Endothelial cell of umbilical vein (primary cell): ENCODE measurements at regions not wholly inside any gene's neighbourhood (a gene's known extent, or its start where the extent isn't known, plus 50 kb on each side); places are given as distances from the start of the nearest gene placed in this dataset.

ENCODE experiments used
- BruUV-seq: library from RNA; stranded (reverse); fragments of 400-500 nt; replicated peaks from 2 replicates; lab custom pipeline; 2021; lab: Mats Ljungman, UMichigan
- CTCF ChIA-PET: fragments of 300-600, 350-600 bp; sonication (Branson Sonifier 250); formaldehyde crosslinking; loops from one replicate; lab custom pipeline; 2021; ENCODE audit warnings: antibody characterized with exemption, inconsistent platforms; lab: Charles Lee
- POLR2A ChIA-PET: fragments of 300-600, 350-600 bp; sonication (Branson Sonifier 250); formaldehyde crosslinking; loops from one replicate; lab custom pipeline; 2021; ENCODE audit warnings: antibody characterized with exemption, inconsistent platforms; lab: Charles Lee
- DNase-seq: peaks from one replicate; pipeline ENCODE4 v3.0.0-alpha.2; 2011; ENCODE audit warnings: low read depth, low spot score
- FAIRE-seq: peaks from 2 replicates; lab custom pipeline; 2011; peaks lifted over from hg19 to GRCh38; lab: Jason Lieb, UNC
- H2AFZ ChIP-seq: 2 replicates; pipeline ENCODE4 v1.6.0; 2012; ENCODE audit warnings: low read depth, low read length, control low read depth, inconsistent platforms
- H3K27ac ChIP-seq: 2 replicates; pipeline ENCODE4 v1.5.1; 2011; ENCODE audit warnings: low read depth, mild to moderate bottlenecking, control low read depth, low read length, moderate library complexity; ENCODE audit not compliant: insufficient read depth
- H3K27me3 ChIP-seq, 2 experiments: 2 replicates each; pipeline versions ENCODE4 v1.6.0 to v1.6.1; 2011; ENCODE audit warnings: low read length in 2 of 2, mixed read lengths in 1 of 2; ENCODE audit not compliant: control insufficient read depth in 2 of 2, insufficient read depth in 2 of 2
- H3K36me3 ChIP-seq, 2 experiments: 2 replicates in 1 of 2; 3 replicates in 1 of 2; pipeline ENCODE4 v1.5.1; 2011; ENCODE audit warnings: low read length in 2 of 2, mild to moderate bottlenecking in 1 of 2, moderate library complexity in 1 of 2; ENCODE audit not compliant: control insufficient read depth in 2 of 2, insufficient read depth in 2 of 2; ENCODE audit errors: extremely low read depth in 1 of 2
- H3K4me1 ChIP-seq: 3 replicates; pipeline ENCODE4 v1.5.1; 2011; ENCODE audit warnings: mild to moderate bottlenecking, low read length; ENCODE audit not compliant: control insufficient read depth, insufficient read depth; ENCODE audit errors: extremely low read depth
- H3K4me2 ChIP-seq: 2 replicates; pipeline ENCODE4 v1.6.1; 2011; ENCODE audit warnings: low read length, control low read depth, mixed read lengths; ENCODE audit not compliant: insufficient read depth
- H3K4me3 ChIP-seq, 3 experiments: fragments of 200-600 bp in 1 of 3; sonication (generic), shearing (Covaris generic) in 1 of 3; replicated peaks in 1 of 3; 2 replicates each; pipeline ENCODE4 v1.5.1; 2011 to 2016; ENCODE audit warnings: control low read depth in 3 of 3, low read length in 3 of 3, mild to moderate bottlenecking in 2 of 3, inconsistent platforms in 1 of 3, low read depth in 1 of 3, moderate library complexity in 1 of 3; ENCODE audit not compliant: insufficient read depth in 1 of 3
- H3K79me2 ChIP-seq: 2 replicates; pipeline ENCODE4 v1.6.0; 2012; ENCODE audit warnings: low read length, inconsistent platforms; ENCODE audit not compliant: control insufficient read depth, insufficient read depth
- H3K9ac ChIP-seq: replicated peaks from 2 replicates; pipeline ENCODE3; 2011; ENCODE audit warnings: low read length, control low read depth; ENCODE audit not compliant: insufficient read depth; ENCODE audit errors: extremely low read depth
- H3K9me1 ChIP-seq: replicated peaks from 3 replicates; pipeline ENCODE4 v1.6.0; 2011; ENCODE audit warnings: mild to moderate bottlenecking, low read length; ENCODE audit not compliant: control insufficient read depth, insufficient read depth; ENCODE audit errors: extremely low read depth
- H3K9me3 ChIP-seq: replicated peaks from 2 replicates; pipeline ENCODE4 v1.5.1; 2012; ENCODE audit warnings: low read length, inconsistent platforms; ENCODE audit not compliant: control insufficient read depth, insufficient read depth
- H4K20me1 ChIP-seq: replicated peaks from 2 replicates; pipeline ENCODE3; 2011; ENCODE audit warnings: mild to moderate bottlenecking, low read length; ENCODE audit not compliant: control insufficient read depth, insufficient read depth; ENCODE audit errors: extremely low read depth
- EZH2 ChIP-seq: IDR thresholded peaks from 2 replicates; pipeline ENCODE4 v1.6.1; 2012; ENCODE audit warnings: borderline replicate concordance, low read depth, mild to moderate bottlenecking, moderate library complexity, low read length, inconsistent platforms; ENCODE audit not compliant: severe bottlenecking
- FOS ChIP-seq: IDR thresholded peaks from 2 replicates; pipeline ENCODE4 v1.6.1; 2011; ENCODE audit warnings: mild to moderate bottlenecking, low read length, moderate library complexity, borderline replicate concordance; ENCODE audit not compliant: insufficient read depth
- GATA2 ChIP-seq: IDR thresholded peaks from 2 replicates; pipeline ENCODE4 v1.7.0; 2011; ENCODE audit warnings: low read depth, mild to moderate bottlenecking, moderate library complexity, mixed read lengths, low read length; ENCODE audit not compliant: insufficient read length, insufficient read depth
- JUN ChIP-seq: IDR thresholded peaks from 2 replicates; pipeline ENCODE4 v1.6.1; 2011; ENCODE audit warnings: borderline replicate concordance, low read depth; ENCODE audit not compliant: insufficient read length, insufficient read depth
- MYC ChIP-seq: IDR thresholded peaks from one replicate; pipeline ENCODE4 v1.6.1; 2011; ENCODE audit warnings: mild to moderate bottlenecking, low read depth, low read length
- POLR2A ChIP-seq: IDR thresholded peaks from 2 replicates; pipeline ENCODE4 v1.6.1; 2012; ENCODE audit warnings: low read depth, mild to moderate bottlenecking, control low read depth, low read length
- POLR2AphosphoS5 ChIP-seq: IDR thresholded peaks from 2 replicates; pipeline ENCODE4 v1.6.1; 2012; ENCODE audit warnings: low read depth, mild to moderate bottlenecking, control low read depth, low read length, moderate library complexity; ENCODE audit not compliant: insufficient read depth
- dilution Hi-C: fragments of 300-500 bp; cut with MboI; formaldehyde crosslinking; loops from one replicate; pipeline ENCODE4 v1.15.0; 2019; ENCODE audit warnings: low sequenced_read_pairs; ENCODE audit not compliant: extremely low pct_ligation_motif_present
- intact Hi-C: fragments of 100-400 bp; cut with micrococcal nuclease; formaldehyde crosslinking; loops from one replicate; pipeline ENCODE4 v1.10.0; 2022
- TF ChIP-seq, protein P1 (sequence below), 2 donors: IDR thresholded peaks; 1 replicate in 1 of 2; 2 replicates in 1 of 2; pipeline ENCODE4 v1.5.1; 2011; ENCODE audit warnings: low read length in 2 of 2, mild to moderate bottlenecking in 2 of 2, moderate library complexity in 2 of 2, control low read depth in 1 of 2, inconsistent platforms in 1 of 2, low read depth in 1 of 2; ENCODE audit not compliant: insufficient read depth in 1 of 2; ENCODE audit errors: extremely low read depth in 1 of 2
- TF ChIP-seq, protein P2 (sequence below): IDR thresholded peaks from 2 replicates; pipeline ENCODE4 v1.6.1; 2011; ENCODE audit not compliant: insufficient read depth, insufficient read length

DNA sequence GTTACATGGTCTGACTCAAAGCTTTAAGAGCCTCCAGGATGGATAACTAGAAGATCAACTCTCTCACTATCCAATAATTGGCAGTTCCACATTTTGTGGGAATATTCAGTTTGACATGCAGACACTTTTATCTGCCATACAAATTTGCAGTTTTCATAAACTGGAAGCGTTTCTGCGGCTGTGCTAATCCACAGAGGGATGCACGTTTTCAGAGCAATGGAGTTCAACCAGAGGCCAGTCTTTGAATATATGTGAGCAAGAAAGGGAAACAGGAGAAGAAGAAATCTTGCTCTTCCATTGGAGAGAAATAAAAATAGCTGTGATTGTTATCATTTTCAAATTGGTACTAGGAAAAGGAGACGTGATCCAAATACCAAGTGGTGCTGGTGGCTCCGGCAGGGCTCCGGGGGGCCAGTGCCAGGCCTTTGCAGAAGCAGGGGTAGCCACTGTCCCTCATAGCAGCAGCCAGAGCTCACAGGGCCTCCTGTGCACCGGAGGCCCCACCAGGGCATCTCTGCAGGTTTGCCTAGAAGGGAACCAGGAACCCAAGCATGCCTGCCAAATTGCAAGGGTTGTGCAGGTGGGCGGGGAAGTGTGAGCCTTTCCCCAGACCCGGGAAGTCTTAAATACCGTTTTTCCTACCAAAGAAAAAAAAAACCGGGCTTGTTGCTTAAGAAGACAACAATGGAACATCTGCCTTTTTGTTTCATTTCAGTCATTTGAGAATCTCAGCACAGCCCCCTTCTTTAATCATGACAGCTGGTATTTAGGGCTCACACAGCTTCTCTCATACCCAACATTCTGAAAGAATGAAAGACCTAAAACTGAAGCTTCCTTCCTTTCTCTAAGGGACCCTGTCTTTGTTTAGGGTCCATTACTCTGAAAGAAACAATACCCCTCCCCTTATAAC, 791.1 kb upstream of the SOX11 start:
- no peaks in the 10 kb centered on the region for H4K20me1 ChIP-seq
- H3K27me3 ChIP-seq: no peaks in the 10 kb centered on the region
- CTCF ChIA-PET: no interaction called here
- intact Hi-C loops: no loop called here
- dilution Hi-C loops: no loop called here
- H3K9me1 ChIP-seq: no peaks in the 10 kb centered on the region
- H3K4me3 ChIP-seq: no peak overlapping the region
- no peaks in the 10 kb centered on the region for H3K9me3 ChIP-seq
- POLR2A ChIA-PET: no interaction called here
- no peak overlapping the region for H3K9ac ChIP-seq
- no peak overlapping the region for H3K27ac ChIP-seq
- no peaks in the 10 kb centered on the region for H3K4me1 ChIP-seq
- no peak overlapping the region for H3K4me2 ChIP-seq
- H3K36me3 ChIP-seq: no peaks in the 10 kb centered on the region
- FAIRE-seq: no peak
- no peaks in the 10 kb centered on the region for H3K79me2 ChIP-seq
- no peak overlapping the region for H2AFZ ChIP-seq
- TF ChIP-seq, protein P1, sequence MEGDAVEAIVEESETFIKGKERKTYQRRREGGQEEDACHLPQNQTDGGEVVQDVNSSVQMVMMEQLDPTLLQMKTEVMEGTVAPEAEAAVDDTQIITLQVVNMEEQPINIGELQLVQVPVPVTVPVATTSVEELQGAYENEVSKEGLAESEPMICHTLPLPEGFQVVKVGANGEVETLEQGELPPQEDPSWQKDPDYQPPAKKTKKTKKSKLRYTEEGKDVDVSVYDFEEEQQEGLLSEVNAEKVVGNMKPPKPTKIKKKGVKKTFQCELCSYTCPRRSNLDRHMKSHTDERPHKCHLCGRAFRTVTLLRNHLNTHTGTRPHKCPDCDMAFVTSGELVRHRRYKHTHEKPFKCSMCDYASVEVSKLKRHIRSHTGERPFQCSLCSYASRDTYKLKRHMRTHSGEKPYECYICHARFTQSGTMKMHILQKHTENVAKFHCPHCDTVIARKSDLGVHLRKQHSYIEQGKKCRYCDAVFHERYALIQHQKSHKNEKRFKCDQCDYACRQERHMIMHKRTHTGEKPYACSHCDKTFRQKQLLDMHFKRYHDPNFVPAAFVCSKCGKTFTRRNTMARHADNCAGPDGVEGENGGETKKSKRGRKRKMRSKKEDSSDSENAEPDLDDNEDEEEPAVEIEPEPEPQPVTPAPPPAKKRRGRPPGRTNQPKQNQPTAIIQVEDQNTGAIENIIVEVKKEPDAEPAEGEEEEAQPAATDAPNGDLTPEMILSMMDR (IDR thresholded peaks at IDR 0.05; ENCODE audit: extremely low read depth in 1 of 2, insufficient read depth in 1 of 2, low read depth in 1 of 2, low read length in 2 of 2): no peak
- no peak for TF ChIP-seq JUN
- no peak for DNase-seq
- BruUV-seq: no TSS peak

DNA sequence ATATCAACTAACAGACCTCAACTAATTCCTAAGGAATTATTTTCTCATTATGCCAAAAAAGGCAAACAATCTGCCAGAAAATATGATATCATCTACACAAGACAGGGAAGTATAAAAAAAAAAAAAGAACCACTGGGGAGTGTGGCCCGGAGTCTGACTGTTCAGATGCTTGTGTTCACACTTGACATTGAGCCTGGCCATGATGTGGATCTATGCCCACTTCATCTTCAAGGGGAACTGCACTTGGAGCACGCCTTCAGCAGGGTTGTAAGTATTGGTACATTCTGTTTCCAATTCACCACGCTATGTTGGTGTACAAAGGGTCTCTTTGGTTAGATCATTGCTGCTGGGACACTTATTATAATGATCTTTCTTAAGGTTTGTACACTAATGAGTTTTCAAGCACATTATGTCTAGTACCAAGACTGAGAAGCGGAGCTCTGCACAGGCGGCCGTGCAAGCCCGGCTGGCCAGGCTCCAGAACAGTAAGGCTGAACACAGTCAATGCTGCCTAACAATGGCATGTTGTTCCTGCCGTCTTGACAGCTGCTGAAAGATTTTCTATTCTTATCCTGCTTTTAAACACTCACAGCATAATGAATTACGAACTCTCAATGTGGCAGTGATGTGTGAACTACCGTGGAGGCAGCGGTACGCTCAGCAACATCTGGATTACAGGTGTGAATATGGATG, 788.4 kb upstream of the SOX11 start:
- no peak for DNase-seq
- Histone ChIP-seq H3K79me2 (no peaks in the 10 kb centered on the region), H3K9me3 (peaks cover 2% of the 10 kb centered on the region), H3K27ac (no peak overlapping the region), H2AFZ (no peak overlapping the region), H3K4me3 (no peak overlapping the region), H4K20me1 (no peaks in the 10 kb centered on the region), H3K9me1 (no peaks in the 10 kb centered on the region), H3K9ac (no peak overlapping the region), H3K27me3 (no peaks in the 10 kb centered on the region), H3K36me3 (no peaks in the 10 kb centered on the region), H3K4me1 (no peaks in the 10 kb centered on the region), H3K4me2 (no peak overlapping the region)
- intact Hi-C loops: no loop called here
- no peak for FAIRE-seq
- CTCF ChIA-PET: no interaction called here
- POLR2A ChIA-PET: no interaction called here
- no TSS peak for BruUV-seq
- dilution Hi-C loops: no loop called here
- no peak for TF ChIP-seq EZH2
- TF ChIP-seq POLR2A: no peak
- TF ChIP-seq, protein P1 (IDR thresholded peaks at IDR 0.05; ENCODE audit: extremely low read depth in 1 of 2, insufficient read depth in 1 of 2, low read depth in 1 of 2, low read length in 2 of 2): no peak
- no peak for TF ChIP-seq JUN
- TF ChIP-seq FOS: no peak
- TF ChIP-seq GATA2: no peak
- TF ChIP-seq POLR2AphosphoS5: no peak
- TF ChIP-seq, protein P2, sequence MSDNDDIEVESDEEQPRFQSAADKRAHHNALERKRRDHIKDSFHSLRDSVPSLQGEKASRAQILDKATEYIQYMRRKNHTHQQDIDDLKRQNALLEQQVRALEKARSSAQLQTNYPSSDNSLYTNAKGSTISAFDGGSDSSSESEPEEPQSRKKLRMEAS: no peak
- TF ChIP-seq MYC: no peak
